ENCODE measurements at regions not wholly inside any gene's neighbourhood (a gene's known extent, or its start where the extent isn't known, plus 50 kb on each side); places are given as distances from the start of the nearest gene placed in this dataset.

DNA sequence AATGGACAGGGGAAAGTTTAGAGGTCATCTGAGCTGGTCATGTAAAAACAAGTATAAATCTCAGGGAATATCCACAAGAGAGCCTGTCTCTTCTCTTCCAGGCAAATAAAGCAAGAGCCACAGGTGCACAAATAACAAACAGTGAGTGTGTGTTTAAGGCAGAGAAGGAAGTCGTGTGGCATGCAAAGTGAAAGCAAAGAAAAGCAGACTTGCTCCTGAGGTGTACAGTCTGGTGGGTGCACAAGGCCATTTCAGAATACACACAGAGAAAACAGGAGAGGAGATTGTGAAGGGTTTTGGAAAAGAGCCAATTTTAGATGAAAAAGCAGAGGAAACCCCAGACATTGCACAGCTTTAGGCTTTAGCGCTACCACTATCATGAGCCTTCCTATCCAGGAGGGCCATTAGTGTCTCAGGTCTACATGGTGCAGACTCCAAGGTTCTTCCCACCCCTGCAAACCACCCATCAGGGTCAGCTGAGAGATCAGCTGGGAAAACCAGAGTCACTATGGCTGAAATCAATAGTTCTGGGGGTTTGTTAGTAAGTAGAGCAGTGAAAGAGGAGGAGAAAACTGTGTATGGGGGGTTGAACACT is 355.8 kb downstream of the KLHL4 start:
- no peak for DNase-seq (ENCODE audit: low read depth)
- no peak overlapping the region for H3K4me3 ChIP-seq (ENCODE audit: low read depth, low read length)
- TF ChIP-seq CTCF (IDR thresholded peaks at IDR 0.05; ENCODE audit: insufficient read depth, low read depth, low read length, missing control alignments): no peak

- no peak overlapping the region for H3K4me3 ChIP-seq (ENCODE audit: low read depth, low read length)
- TF ChIP-seq CTCF (IDR thresholded peaks at IDR 0.05; ENCODE audit: insufficient read depth, low read depth, low read length, missing control alignments): no peak
- DNase-seq (ENCODE audit: low read depth): no peak
These were observed 356.4 kb downstream of the KLHL4 start for GRCh38 chrX:87874043-87874442.

- no peak overlapping the region for H3K4me3 ChIP-seq (ENCODE audit: low read depth, low read length)
- no peak for DNase-seq (ENCODE audit: low read depth)
- TF ChIP-seq CTCF (IDR thresholded peaks at IDR 0.05; ENCODE audit: insufficient read depth, low read depth, low read length, missing control alignments): no peak
These were observed 361.3 kb downstream of the KLHL4 start for GRCh38 chrX:87878926-87879325.

GRCh38 chrX:87890437-87890836 is 372.8 kb downstream of the KLHL4 start:
- no peak for DNase-seq (ENCODE audit: low read depth)
- TF ChIP-seq CTCF (IDR thresholded peaks at IDR 0.05; ENCODE audit: insufficient read depth, low read depth, low read length, missing control alignments): no peak
- H3K4me3 ChIP-seq (ENCODE audit: low read depth, low read length): no peak overlapping the region

DNA sequence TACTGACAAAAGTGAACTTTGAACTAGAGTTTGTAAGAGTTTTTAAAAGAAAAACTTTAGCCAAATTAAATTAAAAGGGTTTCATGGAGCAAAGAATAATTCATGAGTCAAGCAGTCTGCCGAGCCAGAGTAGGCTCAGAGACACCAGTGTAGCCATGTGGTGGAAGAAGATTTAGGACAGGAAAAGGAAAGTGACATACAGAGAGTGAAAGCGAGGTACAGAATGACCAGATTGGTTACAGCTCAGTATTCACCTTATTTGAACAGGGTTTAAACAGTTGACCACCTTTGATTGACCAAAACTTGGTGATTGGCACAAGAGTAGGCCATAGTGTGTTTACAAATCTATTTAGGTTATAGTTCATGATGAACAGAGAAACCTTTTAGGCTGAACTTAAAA is 377.8 kb downstream of the KLHL4 start:
- DNase-seq (ENCODE audit: low read depth): no peak
- no peak overlapping the region for H3K4me3 ChIP-seq (ENCODE audit: low read depth, low read length)
- TF ChIP-seq CTCF (IDR thresholded peaks at IDR 0.05; ENCODE audit: insufficient read depth, low read depth, low read length, missing control alignments): no peak

DNA sequence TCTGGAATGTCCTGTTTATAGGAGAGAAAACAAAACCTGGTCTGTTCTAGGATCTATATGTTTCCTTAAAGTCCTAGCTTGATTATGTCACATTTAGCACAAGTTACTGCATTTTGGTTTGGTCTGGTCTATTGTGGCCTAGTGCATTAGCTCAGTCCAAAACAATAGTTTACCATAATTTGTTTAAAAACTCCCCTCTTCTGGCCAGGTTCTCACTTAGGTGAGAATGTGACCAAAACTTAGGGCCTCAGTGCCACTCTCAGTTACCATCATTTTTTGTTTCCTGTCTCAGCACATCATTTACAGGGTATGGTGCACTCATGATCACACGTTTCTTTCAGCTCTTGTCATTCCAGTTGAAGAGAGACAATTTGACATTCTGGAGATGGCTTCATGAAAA is 378.5 kb downstream of the KLHL4 start:
- TF ChIP-seq CTCF (IDR thresholded peaks at IDR 0.05; ENCODE audit: insufficient read depth, low read depth, low read length, missing control alignments): no peak
- peak; percentile 1 for DNase-seq (ENCODE audit: low read depth)
- H3K4me3 ChIP-seq (ENCODE audit: low read depth, low read length): no peak overlapping the region

DNA sequence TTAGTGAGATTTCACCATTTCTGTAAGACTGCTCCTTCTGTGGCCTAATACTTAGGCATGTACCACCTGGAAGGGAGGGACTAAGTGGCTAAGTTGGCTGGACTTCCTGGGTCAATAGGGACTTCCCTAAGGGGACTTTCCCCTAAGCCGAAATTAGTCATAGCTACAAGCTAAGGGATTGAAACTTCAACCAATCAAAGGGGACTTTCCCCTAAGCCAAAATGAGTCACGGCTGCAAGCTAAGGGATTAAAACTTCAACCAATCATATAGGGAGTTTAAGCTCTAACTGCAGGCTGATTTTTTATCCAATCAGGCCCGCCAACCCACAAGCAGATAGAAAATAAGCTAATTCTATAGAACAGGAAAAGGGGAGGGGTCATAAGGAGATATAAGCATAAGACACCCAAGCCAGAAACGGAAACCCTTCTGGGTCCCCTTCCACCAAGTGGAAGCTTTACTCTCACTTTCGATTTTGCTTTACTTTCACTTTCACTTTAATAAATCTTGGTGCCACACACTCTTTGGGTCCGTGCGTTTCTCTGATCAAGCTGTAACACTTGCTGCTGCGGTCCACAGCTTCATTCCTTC is 382.8 kb downstream of the KLHL4 start:
- no peak for TF ChIP-seq CTCF (IDR thresholded peaks at IDR 0.05; ENCODE audit: insufficient read depth, low read depth, low read length, missing control alignments)
- peak; percentile 48 for DNase-seq (ENCODE audit: low read depth)
- no peak overlapping the region for H3K4me3 ChIP-seq (ENCODE audit: low read depth, low read length)

Data from GM12865 (cell line).